ENCODE measurements at regions not wholly inside any gene's neighbourhood (a gene's known extent, or its start where the extent isn't known, plus 50 kb on each side); places are given as distances from the start of the nearest gene placed in this dataset.

GRCh38 chr9:593809-594208, 247.7 kb upstream of the DMRT1 start:
- Histone ChIP-seq H3K27ac (ENCODE audit: extremely low read depth, low read depth, low read length) (no peak overlapping the region), H3K4me1 (ENCODE audit: control insufficient read depth, insufficient read depth, low read length) (peaks cover 30% of the 10 kb centered on the region), H3K9me3 (ENCODE audit: control insufficient read depth, insufficient read depth, low read depth, low read length) (no peaks in the 10 kb centered on the region), H3K4me3 (ENCODE audit: low read depth, low read length) (no peak overlapping the region), H3K36me3 (ENCODE audit: control insufficient read depth in 2 of 2, insufficient read depth in 1 of 2, low read length in 2 of 2) (no peaks in the 10 kb centered on the region; a peak in 1 of 3 replicates)
- CTCF ChIA-PET = interaction anchor here (0.9 kb wide), 1 partner anchor 213 kb away, joined by 3 read pairs; no protein-coding TSS in a partner anchor
- POLR2A ChIA-PET = no interaction called here
- TF ChIP-seq ZNF792 (tag by site-specific recombination; IDR thresholded peaks at IDR 0.05) = no peak
- TF ChIP-seq ZBTB7A (tag by site-specific recombination; IDR thresholded peaks at IDR 0.05; ENCODE audit: low read depth) = no peak
- no peak for TF ChIP-seq ZNF350 (tag by site-specific recombination; IDR thresholded peaks at IDR 0.05)
- no peak for TF ChIP-seq PRDM1 (tag by site-specific recombination; IDR thresholded peaks at IDR 0.05)
- no peak for TF ChIP-seq ZNF18 (tag by site-specific recombination; IDR thresholded peaks at IDR 0.05)
- no peak for TF ChIP-seq ZNF776 (tag by site-specific recombination; IDR thresholded peaks at IDR 0.05; ENCODE audit: borderline replicate concordance)
- TF ChIP-seq PRDM2 (tag by site-specific recombination; IDR thresholded peaks at IDR 0.05; ENCODE audit: borderline replicate concordance) = no peak
- TF ChIP-seq ZNF521 (tag by site-specific recombination; IDR thresholded peaks at IDR 0.05) = no peak

GRCh38 chr9:596703-597102, 244.8 kb upstream of the DMRT1 start:
- H3K27ac ChIP-seq (ENCODE audit: extremely low read depth, low read depth, low read length) = no peak overlapping the region
- H3K4me3 ChIP-seq (ENCODE audit: low read depth, low read length) = no peak overlapping the region
- CTCF ChIA-PET = no interaction called here
- POLR2A ChIA-PET = no interaction called here
- TF ChIP-seq ZNF121 (tag by site-specific recombination; IDR thresholded peaks at IDR 0.05) (no peak), ZFHX2 (tag by site-specific recombination; conservative IDR thresholded peaks at IDR 0.05) (no peak), ZNF785 (tag by site-specific recombination; IDR thresholded peaks at IDR 0.05) (no peak), ZNF37A (tag by site-specific recombination; IDR thresholded peaks at IDR 0.05) (no peak), ZNF624 (tag by site-specific recombination; IDR thresholded peaks at IDR 0.05) (no peak), HOXC10 (CRISPR knock-in tag; IDR thresholded peaks at IDR 0.05) (no peak), ZNF175 (tag by site-specific recombination; IDR thresholded peaks at IDR 0.05) (no peak)
- no peaks in the 10 kb centered on the region for H3K9me3 ChIP-seq (ENCODE audit: control insufficient read depth, insufficient read depth, low read depth, low read length)
- H3K36me3 ChIP-seq (ENCODE audit: control insufficient read depth in 2 of 2, insufficient read depth in 1 of 2, low read length in 2 of 2) = no peaks in the 10 kb centered on the region; a peak in 1 of 3 replicates
- 0 out of 2 replicates have a peak, but pooled peaks cover 7% of the 10 kb centered on the region for H3K4me1 ChIP-seq (ENCODE audit: control insufficient read depth, insufficient read depth, low read length)

GRCh38 chr9:600006-600405, 241.5 kb upstream of the DMRT1 start:
- Histone ChIP-seq H3K4me1 (ENCODE audit: control insufficient read depth, insufficient read depth, low read length) (no peaks in the 10 kb centered on the region), H3K36me3 (ENCODE audit: control insufficient read depth in 2 of 2, insufficient read depth in 1 of 2, low read length in 2 of 2) (no peaks in the 10 kb centered on the region; a peak in 1 of 3 replicates), H3K9me3 (ENCODE audit: control insufficient read depth, insufficient read depth, low read depth, low read length) (no peaks in the 10 kb centered on the region), H3K4me3 (ENCODE audit: low read depth, low read length) (no peak overlapping the region), H3K27ac (ENCODE audit: extremely low read depth, low read depth, low read length) (no peak overlapping the region)
- CTCF ChIA-PET = no interaction called here
- POLR2A ChIA-PET = no interaction called here
- no peak for TF ChIP-seq GLIS1 (tag by site-specific recombination; IDR thresholded peaks at IDR 0.05)
- no peak for TF ChIP-seq ZNF354C (tag by site-specific recombination; IDR thresholded peaks at IDR 0.05; ENCODE audit: borderline replicate concordance, low read depth)
- TF ChIP-seq ZNF174 (tag by site-specific recombination; IDR thresholded peaks at IDR 0.05) = no peak
- no peak for TF ChIP-seq MYNN (tag by site-specific recombination; IDR thresholded peaks at IDR 0.05; ENCODE audit: borderline replicate concordance)
- no peak for TF ChIP-seq ZNF561 (tag by site-specific recombination; IDR thresholded peaks at IDR 0.05; ENCODE audit: borderline replicate concordance)
- TF ChIP-seq ZNF776 (tag by site-specific recombination; IDR thresholded peaks at IDR 0.05; ENCODE audit: borderline replicate concordance) = no peak
- TF ChIP-seq EGR2 (tag by site-specific recombination; IDR thresholded peaks at IDR 0.05; ENCODE audit: low read depth) = no peak
- TF ChIP-seq ZNF830 (tag by site-specific recombination; IDR thresholded peaks at IDR 0.05; ENCODE audit: low read depth) = no peak
- TF ChIP-seq ZNF19 (tag by site-specific recombination; IDR thresholded peaks at IDR 0.05; ENCODE audit: low read depth) = no peak
- TF ChIP-seq IKZF3 (tag by site-specific recombination; IDR thresholded peaks at IDR 0.05) = no peak
- TF ChIP-seq ZNF747 (tag by site-specific recombination; IDR thresholded peaks at IDR 0.05) = no peak
- TF ChIP-seq ZNF146 (tag by site-specific recombination; IDR thresholded peaks at IDR 0.05) = no peak

Data from HEK293 (cell line).